ENCODE measurements at regions not wholly inside any gene's neighbourhood (a gene's known extent, or its start where the extent isn't known, plus 50 kb on each side); places are given as distances from the start of the nearest gene placed in this dataset.

DNA sequence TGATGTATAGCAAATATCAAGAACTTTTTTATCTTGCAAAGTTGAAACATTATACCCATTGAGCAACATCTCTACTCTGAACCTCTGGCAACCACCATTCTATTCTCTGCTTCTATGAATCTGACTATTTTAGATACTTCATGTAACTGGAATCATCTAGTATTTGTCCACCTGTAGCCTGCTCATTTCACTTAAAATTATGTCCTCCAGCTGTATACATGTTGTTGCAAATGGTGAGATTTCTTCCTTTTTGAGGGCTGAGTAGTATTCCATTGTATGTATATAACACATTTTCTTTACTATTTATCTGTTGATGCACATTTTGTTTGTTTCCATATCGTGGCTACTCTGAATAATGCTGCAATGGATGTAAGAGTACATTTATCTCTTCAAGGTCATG, 476.3 kb upstream of the LRRC4C start:
- BruUV-seq (replicated peaks) = no TSS peak
- intact Hi-C loops (cut with micrococcal nuclease) = no loop called here
- H2AFZ ChIP-seq (ENCODE audit: low read depth, low read length) = no peak overlapping the region
- H3K27me3 ChIP-seq (ENCODE audit: control insufficient read depth in 2 of 2, insufficient read depth in 2 of 2, low read length in 2 of 2) = no peaks in the 10 kb centered on the region
- H3K9ac ChIP-seq (replicated peaks; ENCODE audit: extremely low read depth, insufficient read depth, low read length) = no peak overlapping the region
- no peaks in the 10 kb centered on the region for H3K9me1 ChIP-seq (replicated peaks; ENCODE audit: control insufficient read depth, extremely low read depth, insufficient read depth, low read length)
- H3K36me3 ChIP-seq (ENCODE audit: control insufficient read depth in 2 of 2, extremely low read depth in 1 of 2, insufficient read depth in 2 of 2, low read length in 2 of 2) = no peaks in the 10 kb centered on the region
- no peaks in the 10 kb centered on the region for H3K9me3 ChIP-seq (replicated peaks; ENCODE audit: control insufficient read depth, insufficient read depth, low read length)
- ChIA-PET POLR2A (no interaction called here), CTCF (no interaction called here)
- dilution Hi-C loops (cut with MboI; ENCODE audit: extremely low pct_ligation_motif_present, low sequenced_read_pairs) = no loop called here
- H3K79me2 ChIP-seq (ENCODE audit: control insufficient read depth, insufficient read depth, low read length) = no peaks in the 10 kb centered on the region
- no peaks in the 10 kb centered on the region for H3K4me1 ChIP-seq (ENCODE audit: control insufficient read depth, extremely low read depth, insufficient read depth, low read length)
- no peak overlapping the region for H3K4me2 ChIP-seq (ENCODE audit: insufficient read depth, low read length)
- TF ChIP-seq MYC (IDR thresholded peaks at IDR 0.05; ENCODE audit: low read depth, low read length) = no peak
- TF ChIP-seq FOS (IDR thresholded peaks at IDR 0.05; ENCODE audit: borderline replicate concordance, insufficient read depth, low read length) = no peak
- TF ChIP-seq, protein P1, sequence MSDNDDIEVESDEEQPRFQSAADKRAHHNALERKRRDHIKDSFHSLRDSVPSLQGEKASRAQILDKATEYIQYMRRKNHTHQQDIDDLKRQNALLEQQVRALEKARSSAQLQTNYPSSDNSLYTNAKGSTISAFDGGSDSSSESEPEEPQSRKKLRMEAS (IDR thresholded peaks at IDR 0.05; ENCODE audit: insufficient read depth, insufficient read length) = no peak
- TF ChIP-seq JUN (IDR thresholded peaks at IDR 0.05; ENCODE audit: borderline replicate concordance, insufficient read depth, insufficient read length, low read depth) = no peak
- no peak overlapping the region for H3K4me3 ChIP-seq (replicated peaks in 1 of 3; ENCODE audit: insufficient read depth in 1 of 3, low read depth in 1 of 3, low read length in 3 of 3)
- FAIRE-seq = no peak
- no peaks in the 10 kb centered on the region for H4K20me1 ChIP-seq (replicated peaks; ENCODE audit: control insufficient read depth, extremely low read depth, insufficient read depth, low read length)
- DNase-seq (ENCODE audit: low read depth, low spot score) = no peak
- H3K27ac ChIP-seq (ENCODE audit: insufficient read depth, low read depth, low read length) = no peak overlapping the region

DNA sequence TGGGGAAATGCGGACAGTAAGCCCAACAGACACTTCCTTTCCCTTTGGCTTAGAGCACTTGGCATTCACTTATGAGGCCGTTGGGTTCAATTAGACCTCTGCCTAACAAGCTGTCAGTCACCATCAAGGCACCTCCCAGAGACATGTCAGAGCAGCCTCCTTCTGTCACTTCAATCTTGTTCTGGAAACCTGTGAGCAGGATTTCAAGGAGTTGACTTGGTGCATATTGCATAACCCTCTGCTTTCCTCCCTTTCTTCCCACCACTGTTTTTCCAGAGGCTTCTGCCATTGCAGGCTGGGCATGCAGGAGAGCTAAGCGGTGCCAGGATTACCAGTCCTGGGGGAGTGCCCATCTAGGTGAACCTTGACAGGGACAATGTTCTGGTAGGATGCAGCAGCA, 484.2 kb upstream of the LRRC4C start:
- FAIRE-seq (no peak), DNase-seq (ENCODE audit: low read depth, low spot score) (no peak)
- Histone ChIP-seq H3K79me2 (ENCODE audit: control insufficient read depth, insufficient read depth, low read length) (no peaks in the 10 kb centered on the region), H3K4me2 (ENCODE audit: insufficient read depth, low read length) (no peak overlapping the region), H3K27ac (ENCODE audit: insufficient read depth, low read depth, low read length) (no peak overlapping the region), H3K9ac (replicated peaks; ENCODE audit: extremely low read depth, insufficient read depth, low read length) (no peak overlapping the region), H2AFZ (ENCODE audit: low read depth, low read length) (no peak overlapping the region), H3K4me1 (ENCODE audit: control insufficient read depth, extremely low read depth, insufficient read depth, low read length) (no peaks in the 10 kb centered on the region), H3K27me3 (ENCODE audit: control insufficient read depth in 2 of 2, insufficient read depth in 2 of 2, low read length in 2 of 2) (no peaks in the 10 kb centered on the region), H3K4me3 (replicated peaks in 1 of 3; ENCODE audit: insufficient read depth in 1 of 3, low read depth in 1 of 3, low read length in 3 of 3) (no peak overlapping the region), H4K20me1 (replicated peaks; ENCODE audit: control insufficient read depth, extremely low read depth, insufficient read depth, low read length) (no peaks in the 10 kb centered on the region), H3K9me1 (replicated peaks; ENCODE audit: control insufficient read depth, extremely low read depth, insufficient read depth, low read length) (no peaks in the 10 kb centered on the region), H3K9me3 (replicated peaks; ENCODE audit: control insufficient read depth, insufficient read depth, low read length) (no peaks in the 10 kb centered on the region), H3K36me3 (ENCODE audit: control insufficient read depth in 2 of 2, extremely low read depth in 1 of 2, insufficient read depth in 2 of 2, low read length in 2 of 2) (no peaks in the 10 kb centered on the region)
- TF ChIP-seq, protein P1 (IDR thresholded peaks at IDR 0.05; ENCODE audit: insufficient read depth, insufficient read length) = no peak
- BruUV-seq (replicated peaks) = no TSS peak
- CTCF ChIA-PET = no interaction called here
- intact Hi-C loops (cut with micrococcal nuclease) (no loop called here), dilution Hi-C loops (cut with MboI; ENCODE audit: extremely low pct_ligation_motif_present, low sequenced_read_pairs) (no loop called here)
- POLR2A ChIA-PET = no interaction called here

Measured in endothelial cell of umbilical vein (primary cell).